ENCODE measurements at regions not wholly inside any gene's neighbourhood (a gene's known extent, or its start where the extent isn't known, plus 50 kb on each side); places are given as distances from the start of the nearest gene placed in this dataset.

DNA sequence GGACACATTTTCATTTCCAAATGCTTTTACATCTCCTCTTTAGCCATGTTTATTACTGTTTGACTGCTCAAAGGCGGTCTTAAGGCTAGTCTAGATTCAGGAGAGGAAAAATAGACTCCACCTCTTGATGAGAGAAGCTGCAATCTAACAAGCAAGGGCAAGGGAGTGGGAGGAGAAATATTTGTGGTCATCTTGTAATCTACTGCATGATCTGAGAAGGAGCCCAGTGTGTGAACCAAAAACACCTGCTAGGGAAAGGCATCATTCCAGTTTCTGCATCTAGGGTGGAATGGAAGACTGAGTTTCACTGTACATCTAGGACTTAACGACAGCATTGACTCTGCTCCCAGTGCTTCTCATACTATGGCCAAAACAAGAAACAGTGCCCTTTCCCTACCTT is 232.2 kb upstream of the HS3ST3A1 start:
- DNase-seq (ENCODE audit: low read depth in 1 of 2, low spot score in 2 of 2) (no peak), FAIRE-seq (no peak)
- POLR2A ChIA-PET (ENCODE audit: partially characterized antibody), result no interaction called here

More for the DNA sequence above, 232.2 kb upstream of the HS3ST3A1 start:
- H2BK15ac ChIP-seq (ENCODE audit: low read length), result no peak overlapping the region
- no peak overlapping the region for H3K4me3 ChIP-seq (ENCODE audit: extremely low read depth in 1 of 4, insufficient read depth in 2 of 4, low read depth in 3 of 4, low read length in 4 of 4)
- no peak overlapping the region for H3K56ac ChIP-seq (replicated peaks; ENCODE audit: insufficient read length, low read depth, low read length)
- no peak overlapping the region for H3K27ac ChIP-seq (ENCODE audit: low read depth, low read length)
- H3K4me2 ChIP-seq (ENCODE audit: insufficient read depth in 1 of 2, low read depth in 2 of 2, low read length in 2 of 2), result no peak overlapping the region
- H2AK5ac ChIP-seq (ENCODE audit: low read depth, low read length), result no peak overlapping the region
- no peak for TF ChIP-seq HDAC6 (IDR thresholded peaks at IDR 0.05; ENCODE audit: low read depth, low read length)
- TF ChIP-seq RFX5 (IDR thresholded peaks at IDR 0.05; ENCODE audit: borderline replicate concordance, low read depth, low read length), result no peak
- no peak for TF ChIP-seq KDM5A (IDR thresholded peaks at IDR 0.05; ENCODE audit: low read length)
- no peak for TF ChIP-seq CHD2 (IDR thresholded peaks at IDR 0.05; ENCODE audit: low read length)
- no peak for TF ChIP-seq KDM1A (IDR thresholded peaks at IDR 0.05; ENCODE audit: borderline replicate concordance, low read length)
- no peak for TF ChIP-seq TBP (IDR thresholded peaks at IDR 0.05; ENCODE audit: low read depth, low read length)
- no peak for TF ChIP-seq SAP30 (IDR thresholded peaks at IDR 0.05; ENCODE audit: insufficient read depth, insufficient replicate concordance, low read length)
- TF ChIP-seq TAF7 (optimal IDR thresholded peaks at IDR 0.05; ENCODE audit: borderline replicate concordance, low read depth, low read length), result no peak
- no peak for TF ChIP-seq NRF1 (IDR thresholded peaks at IDR 0.05; ENCODE audit: low read depth, low read length)
- no peak for TF ChIP-seq SIRT6 (IDR thresholded peaks at IDR 0.05; ENCODE audit: low read length)
- no peak for TF ChIP-seq POLR2A (IDR thresholded peaks at IDR 0.05; ENCODE audit: control extremely low read depth in 1 of 2, low read depth in 2 of 2, low read length in 2 of 2)
- no peak for TF ChIP-seq POU5F1 (IDR thresholded peaks at IDR 0.05; ENCODE audit: low read depth, low read length)
- TF ChIP-seq SRF (IDR thresholded peaks at IDR 0.05; ENCODE audit: low read depth, low read length), result no peak
- no peak for TF ChIP-seq CBX8 (IDR thresholded peaks at IDR 0.05; ENCODE audit: borderline replicate concordance, low read depth, low read length)
- no peak for TF ChIP-seq EGR1 (IDR thresholded peaks at IDR 0.05; ENCODE audit: borderline replicate concordance, low read depth, low read length)
- no peak overlapping the region for H3K9ac ChIP-seq (replicated peaks in 1 of 4; ENCODE audit: extremely low read depth in 1 of 4, low read depth in 3 of 4, low read length in 3 of 4)
- no peaks in the 10 kb centered on the region for H3K79me2 ChIP-seq (ENCODE audit: control insufficient read depth in 1 of 2, insufficient read depth in 2 of 2, low read length in 2 of 2)
- no peaks in the 10 kb centered on the region for H3K36me3 ChIP-seq (ENCODE audit: control insufficient read depth in 2 of 4, insufficient read depth in 4 of 4, low read length in 3 of 4)
- no peaks in the 10 kb centered on the region for H3K79me1 ChIP-seq (ENCODE audit: low read depth, low read length)
- no peaks in the 10 kb centered on the region for H3K4me1 ChIP-seq (replicated peaks in 1 of 4; ENCODE audit: control insufficient read depth in 3 of 4, insufficient read depth in 4 of 4, low read length in 3 of 4)
- no peaks in the 10 kb centered on the region for H3K27me3 ChIP-seq (replicated peaks in 1 of 4; ENCODE audit: control insufficient read depth in 3 of 4, extremely low read depth in 1 of 4, insufficient read depth in 3 of 4, low read length in 3 of 4)
- CTCF ChIA-PET (ENCODE audit: partially characterized antibody), result no interaction called here
- WGBS, 2 experiments (ENCODE audit: extremely low coverage in 1 of 2, insufficient coverage in 1 of 2, insufficient read length in 1 of 2, insufficient replicate concordance in 2 of 2, low coverage in 1 of 2, low lambda C conversion rate in 2 of 2, missing lambda C conversion rate in 1 of 2), result 100% methylated on average over 2 of the region's 2 CpGs; no CpG with 5 or more reads in 1 of the 2 experiments
- H2BK120ac ChIP-seq (replicated peaks; ENCODE audit: low read depth, low read length), result no peak overlapping the region
- no peaks in the 10 kb centered on the region for H3K23me2 ChIP-seq (ENCODE audit: low read depth, low read length)
- no peak overlapping the region for H2BK20ac ChIP-seq (ENCODE audit: low read length)
- H2BK5ac ChIP-seq (ENCODE audit: low read depth, low read length), result no peak overlapping the region
- H3K18ac ChIP-seq (ENCODE audit: extremely low read depth, low read length), result no peak overlapping the region
- H2AFZ ChIP-seq (ENCODE audit: low read length), result no peak overlapping the region
- H3K14ac ChIP-seq (ENCODE audit: insufficient read length), result no peak overlapping the region
- no peak overlapping the region for H3K4ac ChIP-seq (replicated peaks; ENCODE audit: insufficient read length, low read depth, low read length)
- H3K23ac ChIP-seq (ENCODE audit: insufficient read length), result no peak overlapping the region
- no peaks in the 10 kb centered on the region for H4K20me1 ChIP-seq (replicated peaks in 1 of 2; ENCODE audit: control insufficient read depth in 1 of 2, insufficient read depth in 2 of 2, low read length in 2 of 2)
- H4K5ac ChIP-seq (ENCODE audit: insufficient read length, low read depth, low read length), result no peak overlapping the region
- no peak overlapping the region for H2BK12ac ChIP-seq (ENCODE audit: low read depth, low read length)
- no peak overlapping the region for H4K8ac ChIP-seq (ENCODE audit: extremely low read depth, insufficient read depth, low read length)
- no peak overlapping the region for H4K91ac ChIP-seq (replicated peaks; ENCODE audit: insufficient read length, low read length)
- H3K9me3 ChIP-seq (ENCODE audit: insufficient read depth in 2 of 2, low read depth in 1 of 2, low read length in 1 of 2), result no peaks in the 10 kb centered on the region

All from H1 (cell line).